ENCODE measurements at regions not wholly inside any gene's neighbourhood (a gene's known extent, or its start where the extent isn't known, plus 50 kb on each side); places are given as distances from the start of the nearest gene placed in this dataset.

- TF ChIP-seq CTCF (conservative IDR thresholded peaks at IDR 0.05; ENCODE audit: low read length): no peak
- TF ChIP-seq EZH2phosphoT487 (IDR thresholded peaks at IDR 0.05; ENCODE audit: borderline replicate concordance, low read depth, low read length): no peak
These were observed 292.1 kb upstream of the CDH4 start for GRCh38 chr20:60959971-60960370.

Measured in OCI-LY7 (cell line).